ENCODE measurements at regions not wholly inside any gene's neighbourhood (a gene's known extent, or its start where the extent isn't known, plus 50 kb on each side); places are given as distances from the start of the nearest gene placed in this dataset.

DNA sequence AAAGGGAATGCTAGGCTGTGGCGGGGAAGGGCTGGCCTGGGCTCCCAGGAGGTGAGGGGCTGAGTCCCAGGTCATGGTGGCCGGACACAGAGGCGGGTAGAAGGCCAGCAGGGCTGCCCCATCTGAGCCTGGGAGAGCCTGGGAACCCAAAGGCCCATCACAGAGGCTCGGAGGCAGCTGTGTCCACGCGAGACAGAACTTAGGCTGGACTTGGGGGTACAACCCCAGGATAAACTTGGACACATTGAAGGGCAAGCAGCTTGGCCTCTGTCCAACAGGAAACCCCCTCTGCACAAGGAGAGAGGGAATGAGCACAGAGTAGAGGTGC lies 95.9 kb downstream of the ZFP36L2 start (continued):
- TF ChIP-seq, protein P1, sequence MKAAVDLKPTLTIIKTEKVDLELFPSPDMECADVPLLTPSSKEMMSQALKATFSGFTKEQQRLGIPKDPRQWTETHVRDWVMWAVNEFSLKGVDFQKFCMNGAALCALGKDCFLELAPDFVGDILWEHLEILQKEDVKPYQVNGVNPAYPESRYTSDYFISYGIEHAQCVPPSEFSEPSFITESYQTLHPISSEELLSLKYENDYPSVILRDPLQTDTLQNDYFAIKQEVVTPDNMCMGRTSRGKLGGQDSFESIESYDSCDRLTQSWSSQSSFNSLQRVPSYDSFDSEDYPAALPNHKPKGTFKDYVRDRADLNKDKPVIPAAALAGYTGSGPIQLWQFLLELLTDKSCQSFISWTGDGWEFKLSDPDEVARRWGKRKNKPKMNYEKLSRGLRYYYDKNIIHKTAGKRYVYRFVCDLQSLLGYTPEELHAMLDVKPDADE (IDR thresholded peaks at IDR 0.05), result no peak
- TF ChIP-seq, protein P2, sequence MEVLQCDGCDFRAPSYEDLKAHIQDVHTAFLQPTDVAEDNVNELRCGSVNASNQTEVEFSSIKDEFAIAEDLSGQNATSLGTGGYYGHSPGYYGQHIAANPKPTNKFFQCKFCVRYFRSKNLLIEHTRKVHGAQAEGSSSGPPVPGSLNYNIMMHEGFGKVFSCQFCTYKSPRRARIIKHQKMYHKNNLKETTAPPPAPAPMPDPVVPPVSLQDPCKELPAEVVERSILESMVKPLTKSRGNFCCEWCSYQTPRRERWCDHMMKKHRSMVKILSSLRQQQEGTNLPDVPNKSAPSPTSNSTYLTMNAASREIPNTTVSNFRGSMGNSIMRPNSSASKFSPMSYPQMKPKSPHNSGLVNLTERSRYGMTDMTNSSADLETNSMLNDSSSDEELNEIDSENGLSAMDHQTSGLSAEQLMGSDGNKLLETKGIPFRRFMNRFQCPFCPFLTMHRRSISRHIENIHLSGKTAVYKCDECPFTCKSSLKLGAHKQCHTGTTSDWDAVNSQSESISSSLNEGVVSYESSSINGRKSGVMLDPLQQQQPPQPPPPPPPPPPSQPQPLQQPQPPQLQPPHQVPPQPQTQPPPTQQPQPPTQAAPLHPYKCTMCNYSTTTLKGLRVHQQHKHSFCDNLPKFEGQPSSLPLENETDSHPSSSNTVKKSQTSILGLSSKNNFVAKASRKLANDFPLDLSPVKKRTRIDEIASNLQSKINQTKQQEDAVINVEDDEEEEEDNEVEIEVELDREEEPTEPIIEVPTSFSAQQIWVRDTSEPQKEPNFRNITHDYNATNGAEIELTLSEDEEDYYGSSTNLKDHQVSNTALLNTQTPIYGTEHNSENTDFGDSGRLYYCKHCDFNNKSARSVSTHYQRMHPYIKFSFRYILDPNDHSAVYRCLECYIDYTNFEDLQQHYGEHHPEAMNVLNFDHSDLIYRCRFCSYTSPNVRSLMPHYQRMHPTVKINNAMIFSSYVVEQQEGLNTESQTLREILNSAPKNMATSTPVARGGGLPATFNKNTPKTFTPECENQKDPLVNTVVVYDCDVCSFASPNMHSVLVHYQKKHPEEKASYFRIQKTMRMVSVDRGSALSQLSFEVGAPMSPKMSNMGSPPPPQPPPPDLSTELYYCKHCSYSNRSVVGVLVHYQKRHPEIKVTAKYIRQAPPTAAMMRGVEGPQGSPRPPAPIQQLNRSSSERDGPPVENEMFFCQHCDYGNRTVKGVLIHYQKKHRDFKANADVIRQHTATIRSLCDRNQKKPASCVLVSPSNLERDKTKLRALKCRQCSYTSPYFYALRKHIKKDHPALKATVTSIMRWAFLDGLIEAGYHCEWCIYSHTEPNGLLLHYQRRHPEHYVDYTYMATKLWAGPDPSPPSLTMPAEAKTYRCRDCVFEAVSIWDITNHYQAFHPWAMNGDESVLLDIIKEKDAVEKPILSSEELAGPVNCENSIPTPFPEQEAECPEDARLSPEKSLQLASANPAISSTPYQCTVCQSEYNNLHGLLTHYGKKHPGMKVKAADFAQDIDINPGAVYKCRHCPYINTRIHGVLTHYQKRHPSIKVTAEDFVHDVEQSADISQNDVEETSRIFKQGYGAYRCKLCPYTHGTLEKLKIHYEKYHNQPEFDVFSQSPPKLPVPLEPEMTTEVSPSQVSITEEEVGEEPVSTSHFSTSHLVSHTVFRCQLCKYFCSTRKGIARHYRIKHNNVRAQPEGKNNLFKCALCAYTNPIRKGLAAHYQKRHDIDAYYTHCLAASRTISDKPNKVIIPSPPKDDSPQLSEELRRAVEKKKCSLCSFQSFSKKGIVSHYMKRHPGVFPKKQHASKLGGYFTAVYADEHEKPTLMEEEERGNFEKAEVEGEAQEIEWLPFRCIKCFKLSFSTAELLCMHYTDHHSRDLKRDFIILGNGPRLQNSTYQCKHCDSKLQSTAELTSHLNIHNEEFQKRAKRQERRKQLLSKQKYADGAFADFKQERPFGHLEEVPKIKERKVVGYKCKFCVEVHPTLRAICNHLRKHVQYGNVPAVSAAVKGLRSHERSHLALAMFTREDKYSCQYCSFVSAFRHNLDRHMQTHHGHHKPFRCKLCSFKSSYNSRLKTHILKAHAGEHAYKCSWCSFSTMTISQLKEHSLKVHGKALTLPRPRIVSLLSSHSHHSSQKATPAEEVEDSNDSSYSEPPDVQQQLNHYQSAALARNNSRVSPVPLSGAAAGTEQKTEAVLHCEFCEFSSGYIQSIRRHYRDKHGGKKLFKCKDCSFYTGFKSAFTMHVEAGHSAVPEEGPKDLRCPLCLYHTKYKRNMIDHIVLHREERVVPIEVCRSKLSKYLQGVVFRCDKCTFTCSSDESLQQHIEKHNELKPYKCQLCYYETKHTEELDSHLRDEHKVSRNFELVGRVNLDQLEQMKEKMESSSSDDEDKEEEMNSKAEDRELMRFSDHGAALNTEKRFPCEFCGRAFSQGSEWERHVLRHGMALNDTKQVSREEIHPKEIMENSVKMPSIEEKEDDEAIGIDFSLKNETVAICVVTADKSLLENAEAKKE (CRISPR knock-in tag; IDR thresholded peaks at IDR 0.05), result no peak
- TF ChIP-seq STAT1 (IDR thresholded peaks at IDR 0.05; ENCODE audit: unreplicated experiment) (no peak), CREB1 (CRISPR knock-in tag; IDR thresholded peaks at IDR 0.05; ENCODE audit: low read depth) (no peak)

DNA sequence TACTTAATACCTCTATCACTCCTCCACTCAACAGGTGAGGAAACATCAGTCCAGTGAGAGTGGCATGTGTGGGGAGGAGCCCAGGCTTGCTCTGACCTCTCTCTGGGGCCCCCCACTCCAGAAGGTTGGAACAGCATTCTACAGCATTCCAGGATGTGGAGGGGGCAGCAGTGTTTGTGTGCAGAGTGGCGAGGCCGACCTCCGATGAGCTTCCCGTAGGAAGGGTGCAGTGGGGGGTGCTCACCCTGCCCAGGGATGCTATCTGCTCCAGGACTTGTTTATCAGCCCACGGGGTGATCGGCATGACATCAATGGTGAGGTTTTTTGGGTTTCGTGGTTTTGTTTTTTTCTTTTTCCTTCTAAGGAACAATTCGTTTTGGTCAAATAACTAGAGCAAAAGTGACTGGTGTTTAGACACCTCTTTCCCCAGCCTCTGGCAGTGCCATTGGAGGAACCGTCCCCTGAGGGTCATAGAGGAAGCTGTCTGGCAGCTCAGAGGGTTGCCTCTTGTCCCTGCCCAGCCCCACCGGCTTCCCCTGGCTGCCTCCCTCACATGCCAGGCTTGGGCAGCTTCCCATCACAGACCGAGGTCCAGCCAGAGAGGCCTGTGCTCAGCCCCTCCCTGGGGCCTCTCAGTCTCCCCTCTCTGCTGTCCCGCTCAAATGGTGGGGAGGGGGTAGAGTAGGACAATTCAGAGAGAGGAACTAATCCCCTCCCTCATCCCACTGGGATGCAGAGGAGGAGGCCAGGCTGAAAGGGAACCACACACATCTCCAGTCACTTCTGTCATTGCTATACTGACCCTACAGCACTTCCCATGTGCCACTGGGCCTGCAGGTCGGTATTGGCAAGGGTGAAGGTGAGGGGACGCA lies 96.5 kb downstream of the ZFP36L2 start:
- H3K27ac Mint-ChIP-seq, result no peak overlapping the region
- H3K27me3 ChIP-seq (ENCODE audit: insufficient read depth), result no peaks in the 10 kb centered on the region
- no peaks in the 10 kb centered on the region for H3K79me2 ChIP-seq (replicated peaks; ENCODE audit: insufficient read depth)
- H3K4me2 ChIP-seq, result no peak overlapping the region
- peaks cover 18% of the 10 kb centered on the region for H3K4me1 Mint-ChIP-seq
- peaks cover 9% of the 10 kb centered on the region for H3K27me3 Mint-ChIP-seq (ENCODE audit: insufficient read depth, low read depth, poor library complexity)
- H3K27ac ChIP-seq (ENCODE audit: low read depth), result no peak overlapping the region
- no peak overlapping the region for H3K4me3 Mint-ChIP-seq
- no peak overlapping the region for H3K4me3 ChIP-seq
- no peak for ATAC-seq
- no peaks in the 10 kb centered on the region; the same call in 1 of the 2 replicates for H3K4me1 ChIP-seq (ENCODE audit: insufficient read depth)
- DNase-seq (ENCODE audit: low spot score), result no peak
- no peaks in the 10 kb centered on the region for H3F3A ChIP-seq (replicated peaks; ENCODE audit: low read depth)
- no peaks in the 10 kb centered on the region for H3K9me3 Mint-ChIP-seq
- H3K36me3 Mint-ChIP-seq (ENCODE audit: low read depth), result no peaks in the 10 kb centered on the region
- H3K36me3 ChIP-seq (ENCODE audit: insufficient read depth), result no peaks in the 10 kb centered on the region
- H4K20me1 ChIP-seq (replicated peaks; ENCODE audit: insufficient read depth), result no peaks in the 10 kb centered on the region
- H2AFZ ChIP-seq, result no peak overlapping the region
- H3K9me2 ChIP-seq (ENCODE audit: insufficient read depth), result no peaks in the 10 kb centered on the region
- TF ChIP-seq JUNB (IDR thresholded peaks at IDR 0.05; ENCODE audit: unreplicated experiment) (no peak), EZH2 (IDR thresholded peaks at IDR 0.05; ENCODE audit: low read depth, unreplicated experiment) (no peak)
- TF ChIP-seq, protein P3, sequence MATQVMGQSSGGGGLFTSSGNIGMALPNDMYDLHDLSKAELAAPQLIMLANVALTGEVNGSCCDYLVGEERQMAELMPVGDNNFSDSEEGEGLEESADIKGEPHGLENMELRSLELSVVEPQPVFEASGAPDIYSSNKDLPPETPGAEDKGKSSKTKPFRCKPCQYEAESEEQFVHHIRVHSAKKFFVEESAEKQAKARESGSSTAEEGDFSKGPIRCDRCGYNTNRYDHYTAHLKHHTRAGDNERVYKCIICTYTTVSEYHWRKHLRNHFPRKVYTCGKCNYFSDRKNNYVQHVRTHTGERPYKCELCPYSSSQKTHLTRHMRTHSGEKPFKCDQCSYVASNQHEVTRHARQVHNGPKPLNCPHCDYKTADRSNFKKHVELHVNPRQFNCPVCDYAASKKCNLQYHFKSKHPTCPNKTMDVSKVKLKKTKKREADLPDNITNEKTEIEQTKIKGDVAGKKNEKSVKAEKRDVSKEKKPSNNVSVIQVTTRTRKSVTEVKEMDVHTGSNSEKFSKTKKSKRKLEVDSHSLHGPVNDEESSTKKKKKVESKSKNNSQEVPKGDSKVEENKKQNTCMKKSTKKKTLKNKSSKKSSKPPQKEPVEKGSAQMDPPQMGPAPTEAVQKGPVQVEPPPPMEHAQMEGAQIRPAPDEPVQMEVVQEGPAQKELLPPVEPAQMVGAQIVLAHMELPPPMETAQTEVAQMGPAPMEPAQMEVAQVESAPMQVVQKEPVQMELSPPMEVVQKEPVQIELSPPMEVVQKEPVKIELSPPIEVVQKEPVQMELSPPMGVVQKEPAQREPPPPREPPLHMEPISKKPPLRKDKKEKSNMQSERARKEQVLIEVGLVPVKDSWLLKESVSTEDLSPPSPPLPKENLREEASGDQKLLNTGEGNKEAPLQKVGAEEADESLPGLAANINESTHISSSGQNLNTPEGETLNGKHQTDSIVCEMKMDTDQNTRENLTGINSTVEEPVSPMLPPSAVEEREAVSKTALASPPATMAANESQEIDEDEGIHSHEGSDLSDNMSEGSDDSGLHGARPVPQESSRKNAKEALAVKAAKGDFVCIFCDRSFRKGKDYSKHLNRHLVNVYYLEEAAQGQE (IDR thresholded peaks at IDR 0.05; ENCODE audit: unreplicated experiment), result no peak
- TF ChIP-seq, protein P4, sequence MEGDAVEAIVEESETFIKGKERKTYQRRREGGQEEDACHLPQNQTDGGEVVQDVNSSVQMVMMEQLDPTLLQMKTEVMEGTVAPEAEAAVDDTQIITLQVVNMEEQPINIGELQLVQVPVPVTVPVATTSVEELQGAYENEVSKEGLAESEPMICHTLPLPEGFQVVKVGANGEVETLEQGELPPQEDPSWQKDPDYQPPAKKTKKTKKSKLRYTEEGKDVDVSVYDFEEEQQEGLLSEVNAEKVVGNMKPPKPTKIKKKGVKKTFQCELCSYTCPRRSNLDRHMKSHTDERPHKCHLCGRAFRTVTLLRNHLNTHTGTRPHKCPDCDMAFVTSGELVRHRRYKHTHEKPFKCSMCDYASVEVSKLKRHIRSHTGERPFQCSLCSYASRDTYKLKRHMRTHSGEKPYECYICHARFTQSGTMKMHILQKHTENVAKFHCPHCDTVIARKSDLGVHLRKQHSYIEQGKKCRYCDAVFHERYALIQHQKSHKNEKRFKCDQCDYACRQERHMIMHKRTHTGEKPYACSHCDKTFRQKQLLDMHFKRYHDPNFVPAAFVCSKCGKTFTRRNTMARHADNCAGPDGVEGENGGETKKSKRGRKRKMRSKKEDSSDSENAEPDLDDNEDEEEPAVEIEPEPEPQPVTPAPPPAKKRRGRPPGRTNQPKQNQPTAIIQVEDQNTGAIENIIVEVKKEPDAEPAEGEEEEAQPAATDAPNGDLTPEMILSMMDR (conservative IDR thresholded peaks at IDR 0.05; ENCODE audit: low read depth in 2 of 2), result no peak

Data from GM23338 (cell line).